ENCODE measurements at regions not wholly inside any gene's neighbourhood (a gene's known extent, or its start where the extent isn't known, plus 50 kb on each side); places are given as distances from the start of the nearest gene placed in this dataset.

GRCh38 chr4:18937080-18937479 lies 915.5 kb upstream of the LCORL start:
- Mint-ChIP-seq H3K4me1 (ENCODE audit: low read depth, unreplicated experiment) (peaks cover 6% of the 10 kb centered on the region), H3K9me3 (ENCODE audit: unreplicated experiment) (no peaks in the 10 kb centered on the region), H3K36me3 (ENCODE audit: unreplicated experiment) (no peaks in the 10 kb centered on the region), H3K27me3 (ENCODE audit: unreplicated experiment) (no peaks in the 10 kb centered on the region), H3K4me3 (ENCODE audit: unreplicated experiment) (no peak overlapping the region), H3K27ac (ENCODE audit: unreplicated experiment) (no peak overlapping the region)
- TF ChIP-seq, protein P1, sequence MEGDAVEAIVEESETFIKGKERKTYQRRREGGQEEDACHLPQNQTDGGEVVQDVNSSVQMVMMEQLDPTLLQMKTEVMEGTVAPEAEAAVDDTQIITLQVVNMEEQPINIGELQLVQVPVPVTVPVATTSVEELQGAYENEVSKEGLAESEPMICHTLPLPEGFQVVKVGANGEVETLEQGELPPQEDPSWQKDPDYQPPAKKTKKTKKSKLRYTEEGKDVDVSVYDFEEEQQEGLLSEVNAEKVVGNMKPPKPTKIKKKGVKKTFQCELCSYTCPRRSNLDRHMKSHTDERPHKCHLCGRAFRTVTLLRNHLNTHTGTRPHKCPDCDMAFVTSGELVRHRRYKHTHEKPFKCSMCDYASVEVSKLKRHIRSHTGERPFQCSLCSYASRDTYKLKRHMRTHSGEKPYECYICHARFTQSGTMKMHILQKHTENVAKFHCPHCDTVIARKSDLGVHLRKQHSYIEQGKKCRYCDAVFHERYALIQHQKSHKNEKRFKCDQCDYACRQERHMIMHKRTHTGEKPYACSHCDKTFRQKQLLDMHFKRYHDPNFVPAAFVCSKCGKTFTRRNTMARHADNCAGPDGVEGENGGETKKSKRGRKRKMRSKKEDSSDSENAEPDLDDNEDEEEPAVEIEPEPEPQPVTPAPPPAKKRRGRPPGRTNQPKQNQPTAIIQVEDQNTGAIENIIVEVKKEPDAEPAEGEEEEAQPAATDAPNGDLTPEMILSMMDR (IDR thresholded peaks at IDR 0.05; ENCODE audit: partially characterized antibody, unreplicated experiment), result no peak
- DNase-seq, result no peak

- TF ChIP-seq, protein P1 (IDR thresholded peaks at IDR 0.05; ENCODE audit: partially characterized antibody, unreplicated experiment), result no peak
- no peaks in the 10 kb centered on the region for H3K36me3 Mint-ChIP-seq (ENCODE audit: unreplicated experiment)
- no peaks in the 10 kb centered on the region for H3K9me3 Mint-ChIP-seq (ENCODE audit: unreplicated experiment)
- DNase-seq, result no peak
- H3K4me3 Mint-ChIP-seq (ENCODE audit: unreplicated experiment), result no peak overlapping the region
- no peaks in the 10 kb centered on the region for H3K27me3 Mint-ChIP-seq (ENCODE audit: unreplicated experiment)
- no peak overlapping the region for H3K27ac Mint-ChIP-seq (ENCODE audit: unreplicated experiment)
- H3K4me1 Mint-ChIP-seq (ENCODE audit: low read depth, unreplicated experiment), result peaks cover 6% of the 10 kb centered on the region
Measured at GRCh38 chr4:18935659-18936345, 914.2 kb upstream of the LCORL start.

DNA sequence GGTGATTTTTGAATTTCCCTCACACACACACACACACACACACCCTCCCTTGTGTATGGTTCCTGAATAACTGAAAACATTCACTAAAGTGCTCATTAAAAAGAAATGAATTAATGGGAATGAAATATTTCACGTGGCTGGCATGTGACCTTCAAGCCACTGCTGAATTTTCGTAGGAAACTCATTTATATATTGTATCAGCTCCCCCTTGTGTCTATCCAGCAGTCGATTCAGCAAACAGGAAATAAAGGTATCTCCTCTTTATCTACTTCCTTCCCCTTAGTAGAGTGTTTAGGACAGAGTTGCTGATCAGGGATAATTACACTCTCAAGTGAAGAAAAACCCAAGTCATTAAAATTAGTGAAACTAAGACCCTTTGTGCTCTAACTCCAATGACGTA lies 912.6 kb upstream of the LCORL start:
- TF ChIP-seq, protein P1 (IDR thresholded peaks at IDR 0.05; ENCODE audit: partially characterized antibody, unreplicated experiment), result no peak
- Mint-ChIP-seq H3K4me3 (ENCODE audit: unreplicated experiment) (no peak overlapping the region), H3K9me3 (ENCODE audit: unreplicated experiment) (no peaks in the 10 kb centered on the region), H3K27me3 (ENCODE audit: unreplicated experiment) (no peaks in the 10 kb centered on the region), H3K4me1 (ENCODE audit: low read depth, unreplicated experiment) (peaks cover 6% of the 10 kb centered on the region), H3K27ac (ENCODE audit: unreplicated experiment) (no peak overlapping the region), H3K36me3 (ENCODE audit: unreplicated experiment) (no peaks in the 10 kb centered on the region)
- DNase-seq, result no peak

GRCh38 chr4:18932730-18933339 lies 911.3 kb upstream of the LCORL start:
- no peaks in the 10 kb centered on the region for H3K36me3 Mint-ChIP-seq (ENCODE audit: unreplicated experiment)
- TF ChIP-seq, protein P1 (IDR thresholded peaks at IDR 0.05; ENCODE audit: partially characterized antibody, unreplicated experiment), result no peak
- no peaks in the 10 kb centered on the region for H3K4me1 Mint-ChIP-seq (ENCODE audit: low read depth, unreplicated experiment)
- no peak overlapping the region for H3K27ac Mint-ChIP-seq (ENCODE audit: unreplicated experiment)
- no peak overlapping the region for H3K4me3 Mint-ChIP-seq (ENCODE audit: unreplicated experiment)
- H3K9me3 Mint-ChIP-seq (ENCODE audit: unreplicated experiment), result no peaks in the 10 kb centered on the region
- no peaks in the 10 kb centered on the region for H3K27me3 Mint-ChIP-seq (ENCODE audit: unreplicated experiment)
- DNase-seq, result no peak

DNA sequence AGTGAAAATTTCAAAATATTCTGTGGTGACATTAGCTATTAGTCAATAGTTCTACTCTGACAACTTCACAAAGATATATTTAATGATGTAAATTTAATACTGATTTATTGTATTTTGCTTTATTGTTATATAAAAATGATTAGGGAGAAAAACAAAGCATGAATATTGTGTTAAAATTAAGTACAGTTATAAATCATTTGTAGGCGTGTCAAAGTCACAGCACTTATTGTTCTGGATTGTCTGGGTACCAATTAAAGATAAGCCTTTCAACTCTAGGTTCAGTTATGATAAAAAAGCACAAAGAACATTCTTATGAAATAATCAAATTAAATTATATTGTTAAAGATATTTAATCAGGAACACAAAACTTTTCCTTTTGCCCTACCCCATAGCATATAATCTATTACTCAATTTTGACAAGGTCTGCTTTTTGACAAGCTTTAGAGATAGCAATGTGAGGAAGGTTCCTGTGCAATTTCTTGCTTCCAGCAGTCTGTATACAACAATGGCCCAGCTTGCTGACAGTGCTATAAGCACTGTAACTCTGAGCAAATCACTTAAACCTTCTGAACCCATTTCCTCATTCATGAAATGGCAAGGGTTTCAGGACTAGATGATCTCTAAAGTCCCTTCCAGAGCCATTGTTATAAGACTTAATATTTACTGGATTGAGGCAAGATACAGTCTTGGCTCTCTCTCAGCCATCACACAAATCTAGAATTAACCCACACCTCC lies 910.3 kb upstream of the LCORL start:
- TF ChIP-seq, protein P1 (IDR thresholded peaks at IDR 0.05; ENCODE audit: partially characterized antibody, unreplicated experiment), result no peak
- no peak for DNase-seq
- no peak overlapping the region for H3K4me3 Mint-ChIP-seq (ENCODE audit: unreplicated experiment)
- no peaks in the 10 kb centered on the region for H3K9me3 Mint-ChIP-seq (ENCODE audit: unreplicated experiment)
- no peaks in the 10 kb centered on the region for H3K36me3 Mint-ChIP-seq (ENCODE audit: unreplicated experiment)
- no peaks in the 10 kb centered on the region for H3K27me3 Mint-ChIP-seq (ENCODE audit: unreplicated experiment)
- no peaks in the 10 kb centered on the region for H3K4me1 Mint-ChIP-seq (ENCODE audit: low read depth, unreplicated experiment)
- H3K27ac Mint-ChIP-seq (ENCODE audit: unreplicated experiment), result no peak overlapping the region

All from glutamatergic neuron (in vitro differentiated cells).